Spleen (tissue), 7 donors: ENCODE measurements at regions not wholly inside any gene's neighbourhood (a gene's known extent, or its start where the extent isn't known, plus 50 kb on each side); places are given as distances from the start of the nearest gene placed in this dataset.

Experiments
- POLR2A ChIP-seq, 3 donors: fragments of 450-650 bp; IDR thresholded peaks; one replicate each; pipeline ENCODE4 v1.5.1; 2017; ENCODE audit warnings: antibody characterized with exemption in 3 of 3, mild to moderate bottlenecking in 1 of 3
- POLR2AphosphoS5 ChIP-seq, 3 donors: sonication (generic); formaldehyde crosslinking; IDR thresholded peaks; one replicate each; pipeline ENCODE4 v1.5.1; 2017; ENCODE audit warnings: antibody characterized with exemption in 3 of 3
- TF ChIP-seq, protein P1 (sequence below), 11 experiments: fragments of 200-600 bp in 7 of 11; fragments of 450-650 bp in 4 of 11; sonication (generic) in 4 of 11; IDR thresholded peaks in 8 of 11; conservative IDR thresholded peaks in 3 of 11; 1 replicate in 7 of 11; 2 replicates in 4 of 11; pipeline versions ENCODE4 v1.4.0 to v1.8.0; 2016 to 2021; ENCODE audit warnings: antibody characterized with exemption in 11 of 11, inconsistent platforms in 4 of 11, mild to moderate bottlenecking in 1 of 11
- donor health status: DM: no; HTN: no; CAD: no; lungs with moderate emphysema.
- donor health status: DM: no; HTN: no; CAD: no.
- donor health status: DM: no; HTN: no; CAD: no.

DNA sequence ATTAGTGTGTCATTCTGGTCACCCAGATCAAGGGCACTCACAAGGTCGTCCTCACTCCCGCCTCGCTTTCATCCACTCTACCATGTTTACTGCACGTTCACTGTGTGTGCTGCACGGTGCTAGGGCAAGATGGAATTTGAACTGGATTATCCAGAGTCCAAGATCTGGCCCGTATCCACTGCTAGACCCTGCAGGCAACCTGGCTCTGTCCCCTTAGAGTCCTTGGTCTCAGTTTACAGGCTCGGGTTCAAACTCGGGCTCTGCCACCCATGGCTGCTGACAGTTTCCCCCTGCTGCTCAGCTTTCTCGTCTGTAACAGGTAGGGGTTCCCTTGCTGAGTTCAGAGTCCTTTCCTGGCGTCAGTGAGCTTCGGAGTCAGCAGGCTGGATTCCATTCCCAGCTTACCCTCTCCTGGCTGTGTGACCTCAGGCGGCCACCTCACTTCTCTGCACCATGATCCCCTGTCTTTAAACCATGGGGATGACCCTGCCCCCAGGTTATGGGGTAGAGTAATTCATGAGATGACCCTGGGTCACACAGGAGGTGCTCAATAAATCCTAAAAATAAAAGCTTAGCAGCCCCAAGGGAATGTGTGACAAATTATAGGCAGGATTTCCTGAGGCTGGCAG lies 79.6 kb upstream of the SLC6A6 start:
- TF ChIP-seq, protein P1, sequence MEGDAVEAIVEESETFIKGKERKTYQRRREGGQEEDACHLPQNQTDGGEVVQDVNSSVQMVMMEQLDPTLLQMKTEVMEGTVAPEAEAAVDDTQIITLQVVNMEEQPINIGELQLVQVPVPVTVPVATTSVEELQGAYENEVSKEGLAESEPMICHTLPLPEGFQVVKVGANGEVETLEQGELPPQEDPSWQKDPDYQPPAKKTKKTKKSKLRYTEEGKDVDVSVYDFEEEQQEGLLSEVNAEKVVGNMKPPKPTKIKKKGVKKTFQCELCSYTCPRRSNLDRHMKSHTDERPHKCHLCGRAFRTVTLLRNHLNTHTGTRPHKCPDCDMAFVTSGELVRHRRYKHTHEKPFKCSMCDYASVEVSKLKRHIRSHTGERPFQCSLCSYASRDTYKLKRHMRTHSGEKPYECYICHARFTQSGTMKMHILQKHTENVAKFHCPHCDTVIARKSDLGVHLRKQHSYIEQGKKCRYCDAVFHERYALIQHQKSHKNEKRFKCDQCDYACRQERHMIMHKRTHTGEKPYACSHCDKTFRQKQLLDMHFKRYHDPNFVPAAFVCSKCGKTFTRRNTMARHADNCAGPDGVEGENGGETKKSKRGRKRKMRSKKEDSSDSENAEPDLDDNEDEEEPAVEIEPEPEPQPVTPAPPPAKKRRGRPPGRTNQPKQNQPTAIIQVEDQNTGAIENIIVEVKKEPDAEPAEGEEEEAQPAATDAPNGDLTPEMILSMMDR (IDR thresholded peaks at IDR 0.05 in 8 of 11, conservative IDR thresholded peaks at IDR 0.05 in 3 of 11): no peak
- no peak for TF ChIP-seq POLR2AphosphoS5 (IDR thresholded peaks at IDR 0.05)
- no peak for TF ChIP-seq POLR2A (IDR thresholded peaks at IDR 0.05)
